Mesenchymal stem cell (in vitro differentiated cells and primary cell): ENCODE measurements at regions not wholly inside any gene's neighbourhood (a gene's known extent, or its start where the extent isn't known, plus 50 kb on each side); places are given as distances from the start of the nearest gene placed in this dataset. TPM values are rescaled to one million over a fixed set of nuclear protein-coding genes. Genes with fewer than 3 reads are reported as not detected.
"Not testable (repeated sequence)": the region's sequence is repeated elsewhere in the genome, so short reads cannot be mapped to it uniquely, and the experiment has no call there.

ENCODE experiments used
- DNase-seq: peaks from one replicate; pipeline ENCODE4 v3.0.0-alpha.2; 2013
- H2AFZ ChIP-seq: one replicate; pipeline ENCODE4 v1.6.1; 2013; ENCODE audit warnings: low read depth, mild to moderate bottlenecking, control low read depth, inconsistent platforms, low read length, moderate library complexity
- H2AK5ac ChIP-seq: 2 replicates; pipeline ENCODE4 v1.6.1; 2013; ENCODE audit warnings: low read length, moderate library complexity, mild to moderate bottlenecking, inconsistent platforms; ENCODE audit not compliant: severe bottlenecking
- H2BK120ac ChIP-seq: one replicate; pipeline ENCODE4 v1.6.1; 2013; ENCODE audit warnings: low read depth, mild to moderate bottlenecking, inconsistent platforms, low read length, moderate library complexity
- H2BK12ac ChIP-seq, 2 experiments: one replicate each; pipeline ENCODE4 v1.6.1; 2013; ENCODE audit warnings: inconsistent platforms in 2 of 2, low read length in 2 of 2, mild to moderate bottlenecking in 2 of 2, moderate library complexity in 2 of 2, control low read depth in 1 of 2
- H2BK15ac ChIP-seq: one replicate; pipeline ENCODE4 v1.6.1; 2013; ENCODE audit warnings: mild to moderate bottlenecking, low read depth, inconsistent platforms; ENCODE audit not compliant: poor library complexity, severe bottlenecking
- H2BK5ac ChIP-seq: 2 replicates; pipeline ENCODE4 v1.6.1; 2013; ENCODE audit warnings: low read depth, mild to moderate bottlenecking, low read length, control low read depth, inconsistent platforms; ENCODE audit not compliant: poor library complexity, severe bottlenecking
- H3K14ac ChIP-seq, 2 experiments: one replicate each; pipeline ENCODE4 v1.6.1; 2013; ENCODE audit warnings: inconsistent platforms in 2 of 2, low read length in 2 of 2, control low read depth in 1 of 2, mild to moderate bottlenecking in 1 of 2, moderate library complexity in 1 of 2
- H3K18ac ChIP-seq, 2 experiments: one replicate each; pipeline ENCODE4 v1.6.1; 2013; ENCODE audit warnings: inconsistent platforms in 2 of 2, low read length in 2 of 2, control low read depth in 1 of 2, low read depth in 1 of 2, mild to moderate bottlenecking in 1 of 2
- H3K23ac ChIP-seq, 2 experiments: one replicate each; pipeline ENCODE4 v1.6.1; 2013; ENCODE audit warnings: inconsistent platforms in 2 of 2, low read length in 2 of 2, mild to moderate bottlenecking in 2 of 2, moderate library complexity in 2 of 2, control low read depth in 1 of 2
- H3K27ac ChIP-seq: 2 replicates; pipeline ENCODE4 v1.5.1; 2013; ENCODE audit warnings: mild to moderate bottlenecking, moderate library complexity, low read length, control low read depth, inconsistent platforms; ENCODE audit not compliant: poor library complexity, severe bottlenecking
- H3K27me3 ChIP-seq, 2 experiments: 2 replicates each; pipeline versions ENCODE4 v1.6.1 to v1.7.0; 2013; ENCODE audit warnings: low read length in 2 of 2, mild to moderate bottlenecking in 2 of 2, moderate library complexity in 2 of 2, control low read depth in 1 of 2, inconsistent platforms in 1 of 2; ENCODE audit not compliant: control insufficient read depth in 1 of 2, insufficient read depth in 1 of 2
- H3K36me3 ChIP-seq, 2 experiments: 2 replicates each; pipeline versions ENCODE4 v1.6.1 to v1.7.0; 2013; ENCODE audit warnings: low read length in 2 of 2, control low read depth in 1 of 2, inconsistent platforms in 1 of 2, low read depth in 1 of 2, mild to moderate bottlenecking in 1 of 2; ENCODE audit not compliant: insufficient read depth in 2 of 2, control insufficient read depth in 1 of 2
- H3K4ac ChIP-seq, 2 experiments: one replicate each; pipeline ENCODE4 v1.6.1; 2013; ENCODE audit warnings: inconsistent platforms in 2 of 2, low read length in 2 of 2, mild to moderate bottlenecking in 2 of 2, moderate library complexity in 2 of 2, control low read depth in 1 of 2, low read depth in 1 of 2
- H3K4me1 ChIP-seq: 2 replicates; pipeline ENCODE4 v1.6.1; 2013; ENCODE audit warnings: low read depth, low read length, control low read depth; ENCODE audit not compliant: control insufficient read depth, insufficient read depth
- H3K4me2 ChIP-seq: 2 replicates; pipeline ENCODE4 v1.6.1; 2013; ENCODE audit warnings: low read length, mild to moderate bottlenecking, inconsistent platforms; ENCODE audit not compliant: poor library complexity, severe bottlenecking
- H3K4me3 ChIP-seq, 2 experiments: 2 replicates each; pipeline versions ENCODE4 v1.5.1 to v1.7.0; 2013; ENCODE audit warnings: low read length in 2 of 2, mild to moderate bottlenecking in 2 of 2, control low read depth in 1 of 2, low read depth in 1 of 2; ENCODE audit not compliant: insufficient read depth in 1 of 2
- H3K79me1 ChIP-seq: replicated peaks from 2 replicates; pipeline ENCODE4 v1.6.1; 2013; ENCODE audit warnings: mild to moderate bottlenecking, control low read depth, low read length, inconsistent platforms; ENCODE audit not compliant: poor library complexity, severe bottlenecking
- H3K9ac ChIP-seq: 2 replicates; pipeline ENCODE4 v1.7.0; 2013; ENCODE audit warnings: mild to moderate bottlenecking, low read length, moderate library complexity
- H3K9me3 ChIP-seq: 2 replicates; pipeline ENCODE4 v1.7.0; 2013; ENCODE audit warnings: mild to moderate bottlenecking, low read length; ENCODE audit not compliant: control insufficient read depth
- H4K8ac ChIP-seq: one replicate; pipeline ENCODE4 v1.6.1; 2013; ENCODE audit warnings: inconsistent platforms, mild to moderate bottlenecking, low read length, moderate library complexity
- H4K91ac ChIP-seq: one replicate; pipeline ENCODE4 v1.6.1; 2013; ENCODE audit warnings: mild to moderate bottlenecking, low read length, inconsistent platforms
- WGBS: methylation state at CpG from one replicate; pipeline ENCODE4 v1.1.7; 2013; ENCODE audit warnings: mixed read lengths; 5-methylcytosine and 5-hydroxymethylcytosine counted together
- small RNA-seq: library from polyadenylated mRNA; stranded (forward); fragments of <200 nt; extraction: miRNeasy Mini kit (QIAGEN cat#:217004); gene quantifications from one replicate; pipeline ENCODE3, GENCODE V24; 2013; ENCODE audit warnings: low read depth

- Histone ChIP-seq H2BK12ac (no peak overlapping the region), H3K27ac (no peak overlapping the region), H2BK15ac (no peak overlapping the region), H4K91ac (no peak overlapping the region), H2AFZ (no peak overlapping the region), H3K4me3 (no peak overlapping the region), H3K23ac (no peak overlapping the region), H2BK120ac (no peak overlapping the region), H3K27me3 (no peaks in the 10 kb centered on the region), H3K36me3 (no peaks in the 10 kb centered on the region), H3K79me1 (no peaks in the 10 kb centered on the region), H3K18ac (no peak overlapping the region), H3K14ac (no peak overlapping the region), H3K9me3 (peaks cover 56% of the 10 kb centered on the region), H2AK5ac (no peak overlapping the region), H3K4me2 (no peak overlapping the region), H3K4me1 (no peaks in the 10 kb centered on the region), H3K9ac (no peak overlapping the region), H3K4ac (no peak overlapping the region), H4K8ac (no peak overlapping the region), H2BK5ac (no peak overlapping the region)
- DNase-seq, result no peak
- WGBS, result 60% methylated on average over 1 of the region's 1 CpG
These were observed 75.5 kb upstream of the RIMS1 start for GRCh38 chr6:71810880-71811279.

- Histone ChIP-seq H4K8ac (no peak overlapping the region), H3K23ac (no peak overlapping the region), H3K27me3 (no peaks in the 10 kb centered on the region), H3K9me3 (no peaks in the 10 kb centered on the region), H2BK12ac (no peak overlapping the region), H4K91ac (no peak overlapping the region), H3K79me1 (no peaks in the 10 kb centered on the region), H3K27ac (no peak overlapping the region), H3K4ac (no peak overlapping the region), H3K4me3 (no peak overlapping the region), H2BK120ac (no peak overlapping the region), H3K4me1 (no peaks in the 10 kb centered on the region), H3K36me3 (no peaks in the 10 kb centered on the region), H2AFZ (no peak overlapping the region), H2BK15ac (no peak overlapping the region), H3K4me2 (no peak overlapping the region), H2BK5ac (no peak overlapping the region), H3K14ac (no peak overlapping the region), H3K18ac (no peak overlapping the region), H2AK5ac (no peak overlapping the region), H3K9ac (no peak overlapping the region)
- no peak for DNase-seq
- WGBS, result 100% methylated on average over 2 of the region's 2 CpGs
These were observed 63.7 kb upstream of the RIMS1 start for GRCh38 chr6:71822625-71823024.

- not testable (repeated sequence) for H4K8ac ChIP-seq, H3K27ac ChIP-seq, H3K4me2 ChIP-seq, H2BK5ac ChIP-seq, H2AK5ac ChIP-seq, DNase-seq, H2BK120ac ChIP-seq, H3K4me3 ChIP-seq, H2BK12ac ChIP-seq, H3K9me3 ChIP-seq, H3K79me1 ChIP-seq, H2AFZ ChIP-seq, H3K14ac ChIP-seq, H2BK15ac ChIP-seq, H3K18ac ChIP-seq, H3K4me1 ChIP-seq, H3K23ac ChIP-seq, H3K4ac ChIP-seq, H3K9ac ChIP-seq, H3K36me3 ChIP-seq, H4K91ac ChIP-seq, H3K27me3 ChIP-seq
- WGBS, result 90% methylated on average over 24 of the region's 25 CpGs
These were observed 54.1 kb upstream of the RIMS1 start for GRCh38 chr6:71832110-71832764.

Small RNAs in the stretch of these regions (small RNA-seq; reads per million reads assigned to genes)
- gene MIR30A, result 84,345 reads per million, percentile 100 among the genes with 10 or more reads in this experiment
- gene MIR30C2, result 226 reads per million, percentile 94 among the genes with 10 or more reads in this experiment
- not detected for gene RNU4-66P
